SK-N-SH (cell line): ENCODE measurements at regions not wholly inside any gene's neighbourhood (a gene's known extent, or its start where the extent isn't known, plus 50 kb on each side); places are given as distances from the start of the nearest gene placed in this dataset.

ENCODE experiments used
- CTCF ChIA-PET: fragments of 300-600, 350-600 bp; formaldehyde crosslinking; extraction: SDS; loops from one replicate; lab custom pipeline; 2021; lab: Yijun Ruan, JAX
- POLR2A ChIA-PET: fragments of 350-600 bp; sonication (Branson Sonifier 250); formaldehyde crosslinking; extraction: SDS; loops from one replicate; lab custom pipeline; 2020; ENCODE audit warnings: antibody characterized with exemption, inconsistent platforms; lab: Yijun Ruan, JAX
- DNase-seq: peaks from one replicate; pipeline ENCODE4 v3.0.0; 2012
- H2AFZ ChIP-seq: fragments of 200-600 bp; sonication (generic); 2 replicates; pipeline ENCODE4 v1.8.1; 2016; ENCODE audit warnings: antibody characterized with exemption, mild to moderate bottlenecking, low read depth
- H3F3A ChIP-seq: fragments of 200-600 bp; sonication (generic); replicated peaks from 2 replicates; pipeline ENCODE3; 2016; ENCODE audit warnings: antibody characterized with exemption, mild to moderate bottlenecking; ENCODE audit not compliant: insufficient read depth
- H3K27ac ChIP-seq, 2 experiments: fragments of 200-500 bp in 1 of 2; fragments of 200-600 bp in 1 of 2; sonication (Bioruptor generic) in 1 of 2; sonication (generic), shearing (Covaris generic) in 1 of 2; 2 replicates each; pipeline versions ENCODE4 v1.5.1 to v1.6.1; 2014 to 2016; ENCODE audit warnings: low read depth in 2 of 2, inconsistent platforms in 1 of 2, low read length in 1 of 2, mild to moderate bottlenecking in 1 of 2, mixed read lengths in 1 of 2
- H3K27me3 ChIP-seq: fragments of 200-600 bp; sonication (generic), shearing (Covaris generic); 2 replicates; pipeline ENCODE4 v1.6.1; 2016; ENCODE audit warnings: mixed run types; ENCODE audit not compliant: insufficient read depth
- H3K36me3 ChIP-seq, 2 experiments: fragments of 200-500 bp in 1 of 2; fragments of 200-600 bp in 1 of 2; sonication (Bioruptor generic) in 1 of 2; sonication (generic) in 1 of 2; replicated peaks in 1 of 2; 2 replicates each; pipeline versions ENCODE3 to v1.5.1; 2014 to 2016; ENCODE audit warnings: low read length in 1 of 2, mild to moderate bottlenecking in 1 of 2; ENCODE audit not compliant: insufficient read depth in 2 of 2, control insufficient read depth in 1 of 2
- H3K4me1 ChIP-seq, 2 experiments: fragments of 200-500 bp in 1 of 2; fragments of 200-600 bp in 1 of 2; sonication (Bioruptor generic) in 1 of 2; sonication (generic), shearing (Covaris generic) in 1 of 2; 2 replicates each; pipeline versions ENCODE4 v1.5.1 to v1.6.1; 2014 to 2016; ENCODE audit warnings: low read depth in 1 of 2, low read length in 1 of 2, mixed run types in 1 of 2; ENCODE audit not compliant: insufficient read depth in 2 of 2, control insufficient read depth in 1 of 2
- H3K4me2 ChIP-seq: fragments of 200-600 bp; sonication (generic), shearing (Covaris generic); 2 replicates; pipeline ENCODE4 v1.6.1; 2017; ENCODE audit warnings: mixed run types
- H3K4me3 ChIP-seq, 2 experiments: fragments of 200-500 bp in 1 of 2; fragments of 200-600 bp in 1 of 2; sonication (Bioruptor generic) in 1 of 2; sonication (generic), shearing (Covaris generic) in 1 of 2; 2 replicates each; pipeline versions ENCODE4 v1.5.1 to v1.8.1; 2014 to 2016; ENCODE audit warnings: low read depth in 2 of 2, inconsistent platforms in 1 of 2, low read length in 1 of 2, mild to moderate bottlenecking in 1 of 2, mixed read lengths in 1 of 2, moderate library complexity in 1 of 2
- H3K79me2 ChIP-seq: fragments of 200-600 bp; sonication (generic); 2 replicates; pipeline ENCODE4 v1.8.1; 2017; ENCODE audit warnings: mild to moderate bottlenecking; ENCODE audit not compliant: insufficient read depth
- H3K9ac ChIP-seq: fragments of 200-600 bp; sonication (generic); 2 replicates; pipeline ENCODE4 v1.6.1; 2017; ENCODE audit warnings: mixed run types
- H3K9me2 ChIP-seq: fragments of 200-600 bp; sonication (generic); 2 replicates; pipeline ENCODE4 v1.6.1; 2017; ENCODE audit warnings: mixed run types
- H3K9me3 ChIP-seq: fragments of 200-600 bp; sonication (generic); 2 replicates; pipeline ENCODE4 v1.6.1; 2017; ENCODE audit warnings: mixed run types, mild to moderate bottlenecking, moderate library complexity
- H4K20me1 ChIP-seq: fragments of 200-600 bp; sonication (generic); 2 replicates; pipeline ENCODE4 v1.6.1; 2017; ENCODE audit warnings: mild to moderate bottlenecking, mixed run types; ENCODE audit not compliant: insufficient read depth
- EP300 ChIP-seq, 2 experiments: IDR thresholded peaks; 2 replicates each; pipeline versions ENCODE4 v1.4.0 to v1.6.1; 2012; ENCODE audit warnings: borderline replicate concordance in 1 of 2, low read depth in 1 of 2, low read length in 1 of 2
- FOSL2 ChIP-seq: IDR thresholded peaks from 2 replicates; pipeline ENCODE4 v1.4.0; 2012; ENCODE audit warnings: low read depth, mild to moderate bottlenecking, moderate library complexity, borderline replicate concordance
- FOXJ3 ChIP-seq: sonication (generic); formaldehyde crosslinking; IDR thresholded peaks from 2 replicates; pipeline ENCODE4 v1.5.1; 2020; ENCODE audit warnings: mild to moderate bottlenecking, missing genetic modification reagents
- GATA2 ChIP-seq: sonication (generic); formaldehyde crosslinking; IDR thresholded peaks from 2 replicates; pipeline ENCODE4 v1.5.0; 2020; ENCODE audit warnings: mild to moderate bottlenecking, missing genetic modification reagents
- JUND ChIP-seq: IDR thresholded peaks from 2 replicates; pipeline ENCODE4 v1.4.0; 2012
- MEF2A ChIP-seq: IDR thresholded peaks from 2 replicates; pipeline ENCODE4 v1.4.0; 2012; ENCODE audit warnings: low read depth, borderline replicate concordance
- NRF1 ChIP-seq: IDR thresholded peaks from 2 replicates; pipeline ENCODE4 v1.6.1; 2012; ENCODE audit warnings: low read depth, mild to moderate bottlenecking, low read length
- RCOR1 ChIP-seq: fragments of 150-350 bp; IDR thresholded peaks from 2 replicates; pipeline ENCODE4 v1.6.1; 2017; ENCODE audit warnings: antibody characterized with exemption, low read length
- REST ChIP-seq: IDR thresholded peaks from 2 replicates; pipeline ENCODE4 v1.6.1; 2012; ENCODE audit warnings: mild to moderate bottlenecking, low read depth, low read length, moderate library complexity
- RXRA ChIP-seq: IDR thresholded peaks from 2 replicates; pipeline ENCODE4 v1.4.0; 2012; ENCODE audit warnings: low read depth, mild to moderate bottlenecking, borderline replicate concordance
- TAF1 ChIP-seq: IDR thresholded peaks from 2 replicates; pipeline ENCODE4 v1.6.1; 2012; ENCODE audit warnings: low read depth, mild to moderate bottlenecking, low read length, moderate library complexity, borderline replicate concordance
- TEAD4 ChIP-seq: IDR thresholded peaks from 2 replicates; pipeline ENCODE4 v1.4.0; 2012; ENCODE audit warnings: mild to moderate bottlenecking, borderline replicate concordance; ENCODE audit not compliant: insufficient read depth
- ZBTB33 ChIP-seq: IDR thresholded peaks from 2 replicates; pipeline ENCODE4 v1.4.0; 2012; ENCODE audit warnings: low read depth, borderline replicate concordance
- WGBS: methylation state at CpG from one replicate; pipeline ENCODE4 v1.1.6; 2017; ENCODE audit warnings: low lambda C conversion rate; 5-methylcytosine and 5-hydroxymethylcytosine counted together
- TF ChIP-seq, protein P1 (sequence below): IDR thresholded peaks from 2 replicates; pipeline ENCODE4; 2012
- TF ChIP-seq, protein P2 (sequence below): fragments of 150-350 bp; IDR thresholded peaks from 2 replicates; pipeline ENCODE4 v1.6.1; 2017; ENCODE audit warnings: antibody characterized with exemption, low read length, low read depth, borderline replicate concordance

DNA sequence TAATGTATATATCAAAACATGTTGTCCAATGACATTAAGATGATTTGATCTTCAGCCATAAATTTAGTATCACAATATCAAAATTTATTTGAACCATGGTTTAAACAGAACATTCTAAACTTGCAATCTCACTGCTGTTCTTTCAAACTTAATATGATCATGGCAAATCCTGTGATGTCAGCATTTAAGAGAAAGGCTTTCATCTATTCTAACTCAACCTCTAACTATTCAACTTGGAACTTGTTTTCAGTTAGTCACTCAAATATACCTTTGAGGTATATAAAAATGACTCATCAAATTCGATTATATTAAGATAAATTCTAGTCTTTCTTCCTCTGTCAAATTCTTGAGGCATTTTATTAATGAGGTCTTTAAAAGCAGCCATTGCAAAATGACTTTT is 747.0 kb upstream of the FLRT2 start:
- Histone ChIP-seq H3K9ac (no peak overlapping the region), H3K4me1 (no peaks in the 10 kb centered on the region), H3K4me3 (no peak overlapping the region), H3K9me3 (no peaks in the 10 kb centered on the region), H3K36me3 (no peaks in the 10 kb centered on the region), H3K27ac (no peak overlapping the region), H3K27me3 (no peaks in the 10 kb centered on the region), H3K4me2 (no peak overlapping the region), H3K9me2 (no peaks in the 10 kb centered on the region), H2AFZ (no peak overlapping the region), H3F3A (no peaks in the 10 kb centered on the region), H4K20me1 (no peaks in the 10 kb centered on the region), H3K79me2 (no peaks in the 10 kb centered on the region)
- TF ChIP-seq FOSL2 (no peak), REST (no peak), GATA2 (CRISPR knock-in tag) (no peak), MEF2A (no peak), FOXJ3 (CRISPR knock-in tag) (no peak), EP300 (IDR thresholded peaks at IDR 0.05; ENCODE audit: borderline replicate concordance in 1 of 2, low read depth in 1 of 2, low read length in 1 of 2) (no peak), JUND (no peak), RCOR1 (no peak), RXRA (no peak), TEAD4 (no peak), ZBTB33 (no peak)
- TF ChIP-seq, protein P1, sequence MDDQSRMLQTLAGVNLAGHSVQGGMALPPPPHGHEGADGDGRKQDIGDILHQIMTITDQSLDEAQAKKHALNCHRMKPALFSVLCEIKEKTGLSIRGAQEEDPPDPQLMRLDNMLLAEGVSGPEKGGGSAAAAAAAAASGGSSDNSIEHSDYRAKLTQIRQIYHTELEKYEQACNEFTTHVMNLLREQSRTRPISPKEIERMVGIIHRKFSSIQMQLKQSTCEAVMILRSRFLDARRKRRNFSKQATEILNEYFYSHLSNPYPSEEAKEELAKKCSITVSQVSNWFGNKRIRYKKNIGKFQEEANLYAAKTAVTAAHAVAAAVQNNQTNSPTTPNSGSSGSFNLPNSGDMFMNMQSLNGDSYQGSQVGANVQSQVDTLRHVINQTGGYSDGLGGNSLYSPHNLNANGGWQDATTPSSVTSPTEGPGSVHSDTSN = no peak
- POLR2A ChIA-PET = no interaction called here
- 0% methylated on average over 1 of the region's 1 CpG for WGBS
- CTCF ChIA-PET = no interaction called here
- no peak for DNase-seq

- 0% methylated on average over 1 of the region's 1 CpG for WGBS
- Histone ChIP-seq H3K27ac (no peak overlapping the region), H2AFZ (no peak overlapping the region), H3K36me3 (no peaks in the 10 kb centered on the region), H3F3A (no peaks in the 10 kb centered on the region), H3K4me1 (no peaks in the 10 kb centered on the region), H3K4me2 (no peak overlapping the region), H3K9me2 (no peaks in the 10 kb centered on the region), H3K79me2 (no peaks in the 10 kb centered on the region), H3K27me3 (no peaks in the 10 kb centered on the region), H3K9me3 (no peaks in the 10 kb centered on the region), H4K20me1 (no peaks in the 10 kb centered on the region), H3K4me3 (no peak overlapping the region), H3K9ac (no peak overlapping the region)
- ChIA-PET POLR2A (no interaction called here), CTCF (no interaction called here)
- no peak for TF ChIP-seq TAF1
- no peak for TF ChIP-seq REST
- TF ChIP-seq, protein P2, sequence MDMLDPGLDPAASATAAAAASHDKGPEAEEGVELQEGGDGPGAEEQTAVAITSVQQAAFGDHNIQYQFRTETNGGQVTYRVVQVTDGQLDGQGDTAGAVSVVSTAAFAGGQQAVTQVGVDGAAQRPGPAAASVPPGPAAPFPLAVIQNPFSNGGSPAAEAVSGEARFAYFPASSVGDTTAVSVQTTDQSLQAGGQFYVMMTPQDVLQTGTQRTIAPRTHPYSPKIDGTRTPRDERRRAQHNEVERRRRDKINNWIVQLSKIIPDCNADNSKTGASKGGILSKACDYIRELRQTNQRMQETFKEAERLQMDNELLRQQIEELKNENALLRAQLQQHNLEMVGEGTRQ = no peak
- TF ChIP-seq NRF1 = no peak
- no peak for DNase-seq
Measured at GRCh38 chr14:84783511-84783910, 746.4 kb upstream of the FLRT2 start.
